Right hindlimb (tissue), 1 donor: ENCODE measurements at regions not wholly inside any gene's neighbourhood (a gene's known extent, or its start where the extent isn't known, plus 50 kb on each side); places are given as distances from the start of the nearest gene placed in this dataset.
A peak's percentile ranks its signal among the peaks of the same experiment; 100 is the strongest.
"Not testable (repeated sequence)": the region's sequence is repeated elsewhere in the genome, so short reads cannot be mapped to it uniquely, and the experiment has no call there.

ENCODE experiments used
- DNase-seq: peaks from one replicate; pipeline ENCODE4 v3.0.0-alpha.2; 2018

- DNase-seq, result no peak
These were observed 253.9 kb downstream of the ZIC4 start for GRCh38 chr3:147152476-147152875.

- DNase-seq, result no peak
These were observed 264.6 kb downstream of the ZIC4 start for GRCh38 chr3:147141516-147142288.

GRCh38 chr3:147139341-147139740 lies 267.0 kb downstream of the ZIC4 start:
- no peak for DNase-seq

GRCh38 chr3:147132168-147132567 lies 274.2 kb downstream of the ZIC4 start:
- DNase-seq, result no peak

GRCh38 chr3:147130461-147130860 lies 275.9 kb downstream of the ZIC4 start:
- no peak for DNase-seq

GRCh38 chr3:147129665-147130064 lies 276.7 kb downstream of the ZIC4 start:
- no peak for DNase-seq

- no peak for DNase-seq
These were observed 284.0 kb downstream of the ZIC4 start for GRCh38 chr3:147122350-147122749.

- no peak for DNase-seq
These were observed 286.4 kb downstream of the ZIC4 start for GRCh38 chr3:147119989-147120388.

- DNase-seq, result no peak
These were observed 287.0 kb downstream of the ZIC4 start for GRCh38 chr3:147119346-147119745.

GRCh38 chr3:147118611-147119010 lies 287.7 kb downstream of the ZIC4 start:
- no peak for DNase-seq

- DNase-seq, result no peak
These were observed 288.7 kb downstream of the ZIC4 start for GRCh38 chr3:147117631-147118030.

- DNase-seq, result no peak
These were observed 292.9 kb downstream of the ZIC4 start for GRCh38 chr3:147113293-147114044.

- no peak for DNase-seq
These were observed 307.3 kb downstream of the ZIC4 start for GRCh38 chr3:147099076-147099475.

- no peak for DNase-seq
These were observed 315.9 kb downstream of the ZIC4 start for GRCh38 chr3:147090461-147090860.

GRCh38 chr3:147089286-147089685 lies 317.1 kb downstream of the ZIC4 start:
- DNase-seq, result peak; percentile 24

- DNase-seq, result not testable (repeated sequence)
These were observed 346.8 kb downstream of the ZIC4 start for GRCh38 chr3:147059500-147059899.

- DNase-seq, result peak; percentile 39
These were observed 356.5 kb downstream of the ZIC4 start for GRCh38 chr3:147049821-147050220.

- no peak for DNase-seq
These were observed 357.0 kb downstream of the ZIC4 start for GRCh38 chr3:147049305-147049704.

GRCh38 chr3:147046916-147047315 lies 359.4 kb downstream of the ZIC4 start:
- DNase-seq, result no peak

GRCh38 chr3:147038481-147038880 lies 367.9 kb downstream of the ZIC4 start:
- DNase-seq, result no peak

GRCh38 chr3:147034359-147034758 lies 372.0 kb downstream of the ZIC4 start:
- no peak for DNase-seq

GRCh38 chr3:147030274-147030673 lies 376.1 kb downstream of the ZIC4 start:
- DNase-seq, result no peak

- no peak for DNase-seq
These were observed 391.0 kb downstream of the ZIC4 start for GRCh38 chr3:147015334-147015733.

GRCh38 chr3:147008886-147009285 lies 397.5 kb downstream of the ZIC4 start:
- DNase-seq, result no peak
